OCI-LY1 (cell line): ENCODE measurements at regions not wholly inside any gene's neighbourhood (a gene's known extent, or its start where the extent isn't known, plus 50 kb on each side); places are given as distances from the start of the nearest gene placed in this dataset.

Experiments
- EZH2 ChIP-seq: fragments of 200-600 bp; sonication (generic), shearing (Covaris generic); IDR thresholded peaks from 2 replicates; pipeline ENCODE4 v1.8.0; 2017; ENCODE audit warnings: borderline replicate concordance, mixed run types, mild to moderate bottlenecking, antibody characterized with exemption, low read length, moderate library complexity, mixed read lengths
- TF ChIP-seq, protein P1 (sequence below): fragments of 200-600 bp; sonication (generic), shearing (Covaris generic); IDR thresholded peaks from 2 replicates; pipeline ENCODE4 v1.5.1; 2017; ENCODE audit warnings: mild to moderate bottlenecking, antibody characterized with exemption, low read length, moderate library complexity, mixed read lengths

DNA sequence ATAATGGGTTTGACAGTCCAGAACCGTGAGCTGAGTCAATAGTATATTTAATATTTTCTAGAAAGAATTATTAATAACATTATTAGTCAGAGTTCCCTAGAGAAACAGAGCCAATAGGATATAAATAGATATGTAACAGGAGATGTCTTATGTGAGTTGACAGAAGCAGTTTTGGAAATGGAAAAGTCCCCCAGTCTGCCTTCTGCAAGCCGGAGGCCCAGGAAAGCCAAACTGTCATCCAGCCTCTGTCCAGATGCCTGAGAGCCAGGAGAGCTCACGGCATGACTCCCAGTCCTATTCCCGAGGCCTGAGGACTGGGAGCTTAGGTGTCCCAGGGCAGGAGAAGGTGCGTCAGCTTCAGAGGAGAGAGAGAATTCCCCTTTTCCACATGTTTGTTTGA lies 286.4 kb upstream of the ADARB2 start:
- TF ChIP-seq, protein P1, sequence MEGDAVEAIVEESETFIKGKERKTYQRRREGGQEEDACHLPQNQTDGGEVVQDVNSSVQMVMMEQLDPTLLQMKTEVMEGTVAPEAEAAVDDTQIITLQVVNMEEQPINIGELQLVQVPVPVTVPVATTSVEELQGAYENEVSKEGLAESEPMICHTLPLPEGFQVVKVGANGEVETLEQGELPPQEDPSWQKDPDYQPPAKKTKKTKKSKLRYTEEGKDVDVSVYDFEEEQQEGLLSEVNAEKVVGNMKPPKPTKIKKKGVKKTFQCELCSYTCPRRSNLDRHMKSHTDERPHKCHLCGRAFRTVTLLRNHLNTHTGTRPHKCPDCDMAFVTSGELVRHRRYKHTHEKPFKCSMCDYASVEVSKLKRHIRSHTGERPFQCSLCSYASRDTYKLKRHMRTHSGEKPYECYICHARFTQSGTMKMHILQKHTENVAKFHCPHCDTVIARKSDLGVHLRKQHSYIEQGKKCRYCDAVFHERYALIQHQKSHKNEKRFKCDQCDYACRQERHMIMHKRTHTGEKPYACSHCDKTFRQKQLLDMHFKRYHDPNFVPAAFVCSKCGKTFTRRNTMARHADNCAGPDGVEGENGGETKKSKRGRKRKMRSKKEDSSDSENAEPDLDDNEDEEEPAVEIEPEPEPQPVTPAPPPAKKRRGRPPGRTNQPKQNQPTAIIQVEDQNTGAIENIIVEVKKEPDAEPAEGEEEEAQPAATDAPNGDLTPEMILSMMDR, result no peak
- TF ChIP-seq EZH2, result no peak
